OCI-LY3 (cell line): ENCODE measurements at regions not wholly inside any gene's neighbourhood (a gene's known extent, or its start where the extent isn't known, plus 50 kb on each side); places are given as distances from the start of the nearest gene placed in this dataset.

Experiments used
- EZH2phosphoT487 ChIP-seq: fragments of 200-600 bp; shearing (Covaris generic); IDR thresholded peaks from 2 replicates; pipeline ENCODE4 v1.6.1; 2018; ENCODE audit warnings: antibody characterized with exemption, mixed run types, low read depth
- TF ChIP-seq, protein P1 (sequence below): fragments of 200-600, 300-600 bp; sonication (generic); IDR thresholded peaks from 2 replicates; pipeline ENCODE4 v1.5.1; 2014; ENCODE audit warnings: antibody characterized with exemption, low read length, low read depth

DNA sequence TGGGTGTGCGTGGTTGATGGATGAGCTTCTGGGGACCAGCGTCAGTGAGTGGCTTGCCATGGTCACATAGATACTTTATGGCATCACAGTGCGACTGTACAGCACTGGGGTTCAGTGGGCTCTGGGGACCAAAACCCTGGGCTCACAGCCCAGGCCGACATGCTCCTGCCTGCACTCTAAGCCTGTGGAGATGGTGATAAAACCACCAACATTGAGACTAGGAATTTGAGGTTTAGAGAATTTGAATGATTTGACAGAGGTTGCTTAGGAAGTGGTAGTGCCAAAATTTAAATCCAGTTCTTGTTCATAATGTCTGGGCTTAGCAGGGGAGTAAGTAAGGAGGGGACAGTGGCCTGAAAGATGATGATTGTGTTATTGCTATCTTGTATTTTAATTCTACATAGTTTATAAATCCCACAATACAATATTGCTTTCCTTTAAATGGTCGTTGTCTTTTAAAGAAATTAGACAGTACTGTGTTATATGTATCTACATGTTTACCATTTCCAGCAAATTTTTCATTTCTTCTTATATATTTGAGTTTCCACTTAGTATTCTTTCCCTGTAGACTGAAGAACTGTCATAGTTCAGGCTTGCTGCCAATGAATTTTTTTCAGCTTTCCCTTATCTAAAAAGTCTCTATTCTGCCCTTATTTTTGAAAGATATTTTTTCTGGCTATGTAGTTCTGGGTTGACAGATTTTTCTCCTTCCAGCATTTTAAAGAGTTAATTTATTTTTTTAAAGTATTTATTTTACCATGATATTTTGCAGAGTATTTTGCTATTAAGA lies 235.4 kb upstream of the RGMA start:
- TF ChIP-seq, protein P1, sequence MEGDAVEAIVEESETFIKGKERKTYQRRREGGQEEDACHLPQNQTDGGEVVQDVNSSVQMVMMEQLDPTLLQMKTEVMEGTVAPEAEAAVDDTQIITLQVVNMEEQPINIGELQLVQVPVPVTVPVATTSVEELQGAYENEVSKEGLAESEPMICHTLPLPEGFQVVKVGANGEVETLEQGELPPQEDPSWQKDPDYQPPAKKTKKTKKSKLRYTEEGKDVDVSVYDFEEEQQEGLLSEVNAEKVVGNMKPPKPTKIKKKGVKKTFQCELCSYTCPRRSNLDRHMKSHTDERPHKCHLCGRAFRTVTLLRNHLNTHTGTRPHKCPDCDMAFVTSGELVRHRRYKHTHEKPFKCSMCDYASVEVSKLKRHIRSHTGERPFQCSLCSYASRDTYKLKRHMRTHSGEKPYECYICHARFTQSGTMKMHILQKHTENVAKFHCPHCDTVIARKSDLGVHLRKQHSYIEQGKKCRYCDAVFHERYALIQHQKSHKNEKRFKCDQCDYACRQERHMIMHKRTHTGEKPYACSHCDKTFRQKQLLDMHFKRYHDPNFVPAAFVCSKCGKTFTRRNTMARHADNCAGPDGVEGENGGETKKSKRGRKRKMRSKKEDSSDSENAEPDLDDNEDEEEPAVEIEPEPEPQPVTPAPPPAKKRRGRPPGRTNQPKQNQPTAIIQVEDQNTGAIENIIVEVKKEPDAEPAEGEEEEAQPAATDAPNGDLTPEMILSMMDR = no peak
- no peak for TF ChIP-seq EZH2phosphoT487
